Endothelial cell (in vitro differentiated cells): ENCODE measurements at regions not wholly inside any gene's neighbourhood (a gene's known extent, or its start where the extent isn't known, plus 50 kb on each side); places are given as distances from the start of the nearest gene placed in this dataset.

ENCODE experiments used
- DNase-seq: peaks from one replicate; pipeline ENCODE4 v3.0.0; 2021; ENCODE audit warnings: low spot score
- H3K27ac Mint-ChIP-seq: one replicate; pipeline ENCODE4 v1.8.0; 2021; ENCODE audit warnings: mixed read lengths, inconsistent platforms; ENCODE audit not compliant: unreplicated experiment
- H3K27me3 Mint-ChIP-seq: one replicate; pipeline ENCODE4 v1.8.0; 2021; ENCODE audit warnings: mild to moderate bottlenecking, moderate library complexity, mixed read lengths, inconsistent platforms; ENCODE audit not compliant: unreplicated experiment
- H3K36me3 Mint-ChIP-seq: one replicate; pipeline ENCODE4 v1.8.0; 2021; ENCODE audit warnings: mild to moderate bottlenecking, low read depth, mixed read lengths, inconsistent platforms; ENCODE audit not compliant: unreplicated experiment
- H3K4me1 Mint-ChIP-seq: one replicate; pipeline ENCODE4 v1.8.0; 2021; ENCODE audit warnings: mild to moderate bottlenecking, mixed read lengths, inconsistent platforms; ENCODE audit not compliant: unreplicated experiment
- H3K4me3 Mint-ChIP-seq: one replicate; pipeline ENCODE4 v1.8.0; 2021; ENCODE audit warnings: mild to moderate bottlenecking, mixed read lengths, inconsistent platforms; ENCODE audit not compliant: unreplicated experiment
- H3K9me3 Mint-ChIP-seq: one replicate; pipeline ENCODE4 v1.8.0; 2021; ENCODE audit warnings: mixed read lengths, inconsistent platforms; ENCODE audit not compliant: unreplicated experiment
- CTCF ChIP-seq: fragments of 200-600 bp; sonication (generic); IDR thresholded peaks from one replicate; pipeline ENCODE4 v1.5.0; 2021; ENCODE audit warnings: antibody characterized with exemption; ENCODE audit not compliant: unreplicated experiment

GRCh38 chr14:82192387-82192786 is 658.7 kb upstream of the SEL1L start:
- no peak overlapping the region for H3K4me3 Mint-ChIP-seq
- no peak overlapping the region for H3K27ac Mint-ChIP-seq
- H3K4me1 Mint-ChIP-seq, result no peaks in the 10 kb centered on the region
- peaks cover 5% of the 10 kb centered on the region for H3K9me3 Mint-ChIP-seq
- no peaks in the 10 kb centered on the region for H3K27me3 Mint-ChIP-seq
- H3K36me3 Mint-ChIP-seq, result no peaks in the 10 kb centered on the region
- DNase-seq, result no peak
- no peak for TF ChIP-seq CTCF

- no peak overlapping the region for H3K27ac Mint-ChIP-seq
- H3K9me3 Mint-ChIP-seq, result peaks cover 11% of the 10 kb centered on the region
- no peaks in the 10 kb centered on the region for H3K4me1 Mint-ChIP-seq
- H3K36me3 Mint-ChIP-seq, result no peaks in the 10 kb centered on the region
- H3K27me3 Mint-ChIP-seq, result peaks cover 1% of the 10 kb centered on the region
- no peak for TF ChIP-seq CTCF
- H3K4me3 Mint-ChIP-seq, result no peak overlapping the region
- DNase-seq, result no peak
Observed at GRCh38 chr14:82223276-82223675, 689.6 kb upstream of the SEL1L start.

- H3K27me3 Mint-ChIP-seq, result peaks cover 1% of the 10 kb centered on the region
- H3K36me3 Mint-ChIP-seq, result no peaks in the 10 kb centered on the region
Observed at GRCh38 chr14:82224610-82225009, 691.0 kb upstream of the SEL1L start.

GRCh38 chr14:82230748-82231147 is 697.1 kb upstream of the SEL1L start:
- H3K4me1 Mint-ChIP-seq, result no peaks in the 10 kb centered on the region
- no peak overlapping the region for H3K27ac Mint-ChIP-seq
- DNase-seq, result no peak
- peaks cover 1% of the 10 kb centered on the region for H3K27me3 Mint-ChIP-seq
- peaks cover 11% of the 10 kb centered on the region for H3K9me3 Mint-ChIP-seq
- H3K36me3 Mint-ChIP-seq, result no peaks in the 10 kb centered on the region
- no peak overlapping the region for H3K4me3 Mint-ChIP-seq
- TF ChIP-seq CTCF, result no peak

More at GRCh38 chr14:82224610-82225009, 691.0 kb upstream of the SEL1L start:
- no peak overlapping the region for H3K27ac Mint-ChIP-seq
- H3K4me1 Mint-ChIP-seq, result no peaks in the 10 kb centered on the region
- peaks cover 5% of the 10 kb centered on the region for H3K9me3 Mint-ChIP-seq
- H3K4me3 Mint-ChIP-seq, result no peak overlapping the region
- DNase-seq, result no peak
- no peak for TF ChIP-seq CTCF

- Mint-ChIP-seq H3K4me1 (no peaks in the 10 kb centered on the region), H3K27me3 (no peaks in the 10 kb centered on the region)
Observed at GRCh38 chr14:82238649-82239048, 705.0 kb upstream of the SEL1L start.

More at GRCh38 chr14:82238649-82239048, 705.0 kb upstream of the SEL1L start:
- no peak overlapping the region for H3K27ac Mint-ChIP-seq
- peaks cover 20% of the 10 kb centered on the region for H3K9me3 Mint-ChIP-seq
- TF ChIP-seq CTCF, result no peak
- H3K4me3 Mint-ChIP-seq, result no peak overlapping the region
- H3K36me3 Mint-ChIP-seq, result no peaks in the 10 kb centered on the region
- DNase-seq, result no peak
